T follicular helper cell (primary cell): ENCODE measurements at regions not wholly inside any gene's neighbourhood (a gene's known extent, or its start where the extent isn't known, plus 50 kb on each side); places are given as distances from the start of the nearest gene placed in this dataset.
"Not testable (repeated sequence)": the region's sequence is repeated elsewhere in the genome, so short reads cannot be mapped to it uniquely, and the experiment has no call there.

ENCODE experiments used
- DNase-seq: peaks from one replicate; pipeline ENCODE4 v3.0.0-alpha.2; 2020; ENCODE audit warnings: low read depth

DNA sequence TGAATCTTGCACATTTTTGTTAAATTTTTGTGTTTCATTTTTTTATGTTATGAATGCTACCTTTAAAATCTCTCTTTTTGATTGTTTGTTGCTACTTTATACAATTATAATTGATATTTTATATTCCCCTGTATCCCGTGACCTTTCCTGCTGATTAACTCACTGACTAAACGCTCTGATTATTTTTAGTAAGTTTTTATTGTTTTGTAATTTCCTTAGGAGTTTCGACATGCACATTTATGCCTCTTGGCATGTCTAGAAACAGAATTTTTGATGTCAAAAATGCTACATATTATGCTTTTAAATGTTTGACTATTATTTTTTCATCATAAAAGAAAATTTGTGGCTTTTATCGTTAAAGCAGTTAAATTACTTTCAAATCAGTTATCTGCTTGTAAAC lies 1131.6 kb upstream of the TMEFF2 start:
- DNase-seq: no peak

DNA sequence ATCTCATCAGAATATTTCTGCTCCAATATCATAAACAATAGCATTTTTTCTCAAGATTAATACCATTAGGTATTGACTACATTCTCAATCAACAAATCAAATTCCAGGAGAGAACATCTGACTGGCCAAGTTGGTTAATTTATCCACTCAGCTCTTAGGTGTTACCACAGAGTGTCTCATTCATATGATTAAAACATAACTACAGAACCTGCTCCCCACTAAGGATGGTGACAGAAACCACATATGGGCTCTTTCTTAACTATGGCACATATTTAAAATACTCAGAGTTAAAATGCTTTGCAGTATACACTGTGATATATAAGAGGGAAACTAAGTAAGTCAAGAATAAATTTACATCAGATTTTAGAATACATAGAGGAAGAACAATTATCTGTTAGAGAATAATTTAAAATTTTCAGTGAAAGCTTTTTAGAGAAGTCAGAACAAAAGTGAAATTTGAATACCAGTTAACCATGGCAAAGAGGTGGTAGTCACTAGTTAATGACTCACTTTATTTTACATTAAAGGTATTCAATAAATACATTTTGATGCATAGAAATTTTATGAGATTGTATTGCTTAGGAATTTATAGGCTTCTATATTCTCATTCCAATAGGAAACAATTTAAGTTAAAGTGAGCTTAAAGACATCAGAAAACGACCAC lies 1120.8 kb upstream of the TMEFF2 start:
- no peak for DNase-seq

DNA sequence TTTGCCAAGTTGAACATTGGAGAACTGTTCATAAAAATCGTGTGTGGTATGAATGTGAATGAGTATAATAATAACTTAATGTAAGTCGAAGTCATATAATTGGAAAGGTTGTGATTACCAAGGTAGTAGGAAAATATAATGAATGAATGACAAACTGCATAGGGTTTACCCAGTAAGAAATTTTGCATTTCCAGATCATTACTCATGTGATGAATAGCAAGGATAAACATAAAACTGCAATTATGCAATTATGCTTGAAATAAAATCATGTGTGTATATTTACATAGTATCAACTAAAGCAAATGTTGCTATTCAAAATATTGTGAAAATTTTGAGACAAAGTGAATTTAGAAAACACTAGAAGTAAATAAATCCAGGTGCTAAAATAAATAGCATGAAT lies 1108.7 kb upstream of the TMEFF2 start:
- no peak for DNase-seq

DNA sequence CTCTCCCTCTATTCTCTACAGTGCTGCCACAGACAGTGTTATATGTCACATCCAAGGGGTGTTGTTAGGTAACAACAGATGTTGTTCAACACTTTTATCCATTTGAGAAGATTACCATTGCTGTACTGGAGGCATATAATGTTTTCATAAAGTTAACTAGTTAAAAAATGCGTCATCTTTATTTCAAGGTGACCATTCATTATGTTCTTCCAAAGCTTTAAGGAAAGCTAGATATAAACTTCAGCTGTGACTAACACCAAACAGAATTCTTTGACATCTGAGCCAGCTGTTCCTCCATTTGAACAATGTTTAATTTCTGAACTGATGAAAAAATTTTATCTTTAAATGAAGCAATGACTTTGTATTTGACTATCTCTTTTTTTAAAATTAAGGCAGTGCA lies 1099.6 kb upstream of the TMEFF2 start:
- DNase-seq: no peak

DNA sequence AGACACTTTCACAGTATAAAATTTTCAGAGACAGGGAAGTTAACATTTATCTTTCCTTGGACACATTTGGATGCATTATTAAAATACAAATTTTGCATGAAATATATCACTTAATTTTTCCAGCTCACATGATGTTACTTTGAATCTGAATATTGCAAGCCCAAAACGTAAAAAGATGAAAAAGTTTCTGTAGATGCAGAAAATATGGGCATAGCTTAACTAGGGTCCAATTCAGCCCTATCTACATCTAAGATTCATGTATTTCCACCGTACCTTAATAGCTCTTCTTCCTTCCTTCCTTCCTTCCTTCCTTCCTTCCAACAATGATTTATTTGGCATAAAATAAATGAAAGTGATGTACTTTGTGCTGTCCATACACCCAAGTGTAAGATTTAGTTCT lies 1084.6 kb upstream of the TMEFF2 start:
- no peak for DNase-seq

DNA sequence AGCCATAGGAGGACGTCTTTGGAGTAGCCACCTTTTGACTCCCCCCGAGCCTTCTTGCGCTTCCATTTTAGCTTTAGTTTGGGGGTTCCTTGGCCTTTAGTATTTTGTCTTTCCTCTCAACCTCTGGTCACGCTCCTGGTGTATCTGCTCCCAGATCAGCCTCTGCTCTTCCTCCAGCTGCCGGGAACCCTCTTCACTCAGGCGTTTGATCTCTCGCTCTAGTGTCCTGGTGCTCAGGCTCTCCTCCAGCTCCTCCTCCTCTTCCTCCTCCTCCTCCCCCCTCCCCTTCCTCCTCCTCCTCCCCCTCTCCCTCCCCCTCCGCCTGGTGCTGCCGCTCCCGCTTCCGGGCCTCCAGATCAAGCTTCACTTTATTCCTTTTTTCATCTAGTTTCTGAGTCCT lies 1082.3 kb upstream of the TMEFF2 start:
- DNase-seq: no peak

DNA sequence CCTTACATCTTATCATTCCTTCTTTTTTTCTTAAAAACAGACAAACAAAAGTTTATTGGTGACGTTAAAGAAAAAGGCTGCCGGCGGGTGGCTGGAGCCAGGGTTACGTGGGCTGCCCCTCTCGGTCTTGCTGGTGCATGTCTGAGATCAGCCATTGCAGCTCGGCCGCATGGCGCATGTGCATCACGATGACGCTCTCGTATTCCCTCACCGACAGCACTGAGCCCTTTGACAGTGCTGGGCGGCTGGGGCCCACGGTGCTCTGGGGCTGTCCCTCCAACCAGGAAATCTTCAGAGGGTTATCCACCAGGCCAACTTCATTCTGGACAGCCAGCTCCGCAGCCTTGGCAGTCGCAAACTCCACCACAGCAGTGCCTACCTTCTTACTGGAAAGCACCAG lies 1081.8 kb upstream of the TMEFF2 start:
- DNase-seq: no peak

DNA sequence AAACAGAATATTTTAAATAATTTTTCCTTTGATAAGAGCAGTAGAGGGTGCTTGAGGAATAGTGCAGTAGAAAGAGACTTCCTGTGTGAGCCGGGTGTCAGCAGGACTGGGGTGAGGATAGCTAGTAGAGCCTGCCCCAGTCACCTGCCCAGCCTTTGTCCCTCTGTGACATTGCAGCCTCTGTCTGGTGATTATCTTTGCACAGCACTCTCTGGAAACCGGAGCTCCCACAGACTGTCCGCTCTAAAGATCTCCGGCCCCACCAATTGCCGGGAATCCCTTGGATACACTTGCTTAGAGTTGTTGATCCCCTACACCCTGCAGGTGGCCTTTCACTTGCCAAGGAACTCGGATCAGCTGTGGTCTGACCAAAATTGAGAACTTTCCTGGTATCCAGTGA lies 1081.3 kb upstream of the TMEFF2 start:
- no peak for DNase-seq

DNA sequence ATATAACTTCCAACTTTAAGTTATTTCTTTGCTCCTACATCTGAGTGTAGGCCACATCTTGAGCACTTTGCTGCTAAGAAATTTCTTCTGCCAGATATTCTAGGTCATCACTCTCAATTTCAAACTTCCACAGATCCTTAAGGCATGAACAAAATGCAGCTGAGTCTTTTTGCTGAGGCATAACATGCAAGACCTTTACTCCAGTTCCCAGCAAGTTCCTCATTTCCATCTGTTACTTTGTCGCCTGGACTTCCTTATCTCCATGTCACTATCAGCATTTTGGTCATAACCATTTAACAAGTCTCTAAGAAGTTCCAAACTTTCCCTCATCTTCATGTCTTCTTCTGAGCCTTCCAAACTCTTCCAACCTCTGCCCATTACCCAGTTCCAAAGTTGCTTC lies 1077.3 kb upstream of the TMEFF2 start:
- no peak for DNase-seq

DNA sequence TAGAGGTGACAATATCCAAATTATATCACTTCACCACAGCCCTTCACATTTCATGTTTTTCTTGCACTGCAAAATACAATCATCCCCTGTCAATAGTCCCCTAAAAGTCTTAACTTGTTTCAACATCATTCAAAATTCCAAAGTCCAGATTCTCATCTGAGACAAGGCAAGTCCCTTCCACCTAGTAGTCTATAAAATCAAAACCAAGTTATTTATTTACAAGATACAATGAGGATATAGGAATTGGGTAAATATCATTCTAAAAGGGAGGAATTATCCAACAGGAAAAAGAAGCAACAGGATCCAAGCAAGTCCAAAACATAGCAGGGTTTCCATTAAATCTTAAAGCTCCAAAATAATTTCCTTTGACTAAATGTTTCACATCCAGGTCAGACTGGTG lies 1076.1 kb upstream of the TMEFF2 start:
- no peak for DNase-seq

DNA sequence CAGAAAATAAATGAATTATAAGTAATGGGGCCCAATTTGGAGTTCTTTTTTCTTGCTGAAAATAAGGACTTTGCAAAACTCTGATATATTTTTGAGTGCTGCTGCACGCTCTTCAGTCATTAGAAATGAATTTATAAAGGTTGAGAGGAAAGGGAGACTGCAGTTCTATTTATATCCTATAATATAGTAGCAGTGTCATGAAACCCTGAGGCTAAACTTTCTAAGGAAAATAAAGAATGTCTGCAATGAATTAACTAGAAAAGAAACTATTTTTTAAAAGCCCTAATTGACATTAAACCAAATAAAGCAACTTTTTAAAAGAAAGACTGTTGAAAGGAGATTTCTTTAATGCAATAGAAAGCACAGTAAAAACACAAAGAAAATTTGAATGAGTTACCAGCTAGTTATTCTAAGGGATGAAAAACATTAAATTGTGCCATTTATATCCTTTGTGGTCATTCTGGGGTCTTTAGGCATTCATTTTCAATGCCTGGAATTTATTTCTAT lies 1072.8 kb upstream of the TMEFF2 start:
- DNase-seq: no peak

DNA sequence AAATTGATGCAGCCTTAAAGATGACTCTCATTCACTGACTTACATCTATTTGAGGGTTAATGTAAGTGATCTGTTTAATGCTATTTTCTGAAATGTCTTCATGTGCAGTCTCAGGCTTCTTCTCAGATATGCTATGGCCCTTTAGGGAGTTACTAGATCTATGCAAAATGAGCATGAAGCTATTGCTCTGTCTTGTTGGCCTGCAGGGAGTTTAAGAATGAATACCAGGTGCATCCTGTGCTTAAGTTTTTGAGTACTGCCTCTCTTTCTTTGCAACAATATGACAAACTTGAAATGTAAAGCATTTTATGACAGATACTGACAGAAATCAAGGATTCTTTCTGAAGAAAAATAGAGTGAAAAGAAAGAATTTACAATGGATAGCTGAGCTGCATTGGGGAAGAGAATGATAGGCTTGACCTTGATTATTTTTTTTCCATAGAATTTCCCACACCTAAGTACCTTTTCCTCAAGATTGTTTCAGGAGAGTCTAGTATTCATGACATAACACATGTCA lies 1058.3 kb upstream of the TMEFF2 start:
- no peak for DNase-seq

DNA sequence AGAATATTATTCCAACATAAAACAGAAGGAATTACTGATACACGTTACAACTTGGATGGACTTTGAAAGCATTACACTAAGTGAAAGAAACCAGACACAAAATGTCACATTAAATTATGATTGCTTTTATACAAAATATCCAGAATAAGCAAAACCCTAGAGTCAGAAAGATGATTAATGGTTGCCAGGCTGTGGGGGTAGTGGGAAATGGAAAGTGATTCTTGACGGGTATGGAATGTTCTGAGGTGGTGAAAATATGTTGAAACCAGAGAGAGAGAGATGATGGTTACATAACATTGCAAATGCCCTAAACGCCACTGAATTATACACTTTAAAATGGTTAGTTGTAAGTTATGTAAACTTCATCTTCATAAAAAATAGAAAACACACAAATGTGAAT lies 1057.2 kb upstream of the TMEFF2 start:
- no peak for DNase-seq

DNA sequence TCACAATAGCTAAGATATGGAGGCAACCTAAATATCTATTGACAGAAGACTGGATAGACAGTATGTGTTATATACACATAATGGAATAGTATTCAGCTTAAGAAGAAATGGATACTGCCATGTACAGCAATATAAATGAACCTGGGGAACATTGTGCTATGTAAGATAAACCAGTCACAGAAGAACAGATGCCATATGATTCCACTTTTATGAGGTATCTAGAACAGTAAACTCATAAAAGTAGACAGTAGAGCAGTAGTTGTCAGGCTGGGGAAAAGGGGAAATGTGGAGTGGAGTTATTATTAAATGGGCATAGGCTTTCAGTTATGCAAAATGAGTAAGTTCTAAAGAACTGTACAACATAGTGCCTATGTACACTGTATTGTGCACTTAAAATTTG lies 1055.7 kb upstream of the TMEFF2 start:
- no peak for DNase-seq

DNA sequence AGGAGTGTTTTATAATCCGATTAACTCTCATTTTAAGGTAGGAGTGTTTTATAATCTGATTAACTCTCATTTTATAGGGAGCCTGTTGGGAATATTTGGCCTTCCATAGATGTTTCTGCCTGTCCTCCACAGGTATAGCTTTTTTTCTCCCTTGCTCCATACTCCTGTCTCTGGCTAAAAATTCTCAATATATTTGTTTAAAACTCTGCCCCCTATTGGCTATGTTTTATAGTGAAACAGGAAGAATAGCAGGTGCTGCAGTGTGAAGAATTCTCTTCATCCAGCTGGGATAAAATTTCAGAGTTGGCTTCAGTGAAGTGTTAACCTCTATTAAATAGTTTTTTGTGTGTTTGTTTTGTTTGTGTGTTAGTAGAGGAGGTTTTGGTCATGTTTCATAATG lies 1046.0 kb upstream of the TMEFF2 start:
- DNase-seq: no peak

DNA sequence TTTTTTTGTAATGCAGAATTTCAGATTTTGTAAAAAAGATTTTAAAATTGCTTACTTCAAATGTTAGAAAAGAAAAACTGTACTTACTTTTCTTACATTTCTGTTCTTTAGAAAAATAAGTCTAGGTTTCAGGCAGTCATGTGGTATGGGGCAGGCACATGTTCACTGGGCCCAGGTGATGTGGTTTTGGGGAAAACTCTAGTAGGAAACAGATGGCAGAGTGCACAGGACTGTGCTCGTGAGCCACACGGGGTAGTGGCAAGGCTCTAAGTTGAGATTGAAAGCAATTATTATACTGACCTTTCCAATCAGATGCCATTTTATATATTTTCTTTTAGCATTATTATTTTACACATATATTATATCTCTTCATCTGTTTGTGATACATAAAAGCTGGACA lies 1036.9 kb upstream of the TMEFF2 start:
- no peak for DNase-seq

DNA sequence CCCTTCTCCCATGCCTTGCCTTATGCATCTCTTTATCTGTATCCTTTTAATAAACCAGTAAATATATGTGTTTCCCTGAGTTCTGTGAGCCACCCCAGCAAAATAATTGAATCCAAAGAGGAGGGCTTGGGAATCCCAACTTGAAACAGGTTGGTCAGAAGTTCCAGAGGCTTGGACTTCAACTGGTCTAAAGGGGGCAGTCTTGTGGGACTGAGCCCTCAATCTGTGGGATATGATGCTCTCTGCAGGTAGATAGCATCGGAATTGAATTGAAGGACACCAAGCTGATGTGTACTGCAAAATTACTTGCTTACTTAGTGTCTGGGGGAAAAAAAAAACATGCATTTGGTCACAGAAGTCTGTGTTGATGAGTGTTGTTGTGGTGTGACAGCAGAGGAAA lies 1033.5 kb upstream of the TMEFF2 start:
- DNase-seq: no peak

DNA sequence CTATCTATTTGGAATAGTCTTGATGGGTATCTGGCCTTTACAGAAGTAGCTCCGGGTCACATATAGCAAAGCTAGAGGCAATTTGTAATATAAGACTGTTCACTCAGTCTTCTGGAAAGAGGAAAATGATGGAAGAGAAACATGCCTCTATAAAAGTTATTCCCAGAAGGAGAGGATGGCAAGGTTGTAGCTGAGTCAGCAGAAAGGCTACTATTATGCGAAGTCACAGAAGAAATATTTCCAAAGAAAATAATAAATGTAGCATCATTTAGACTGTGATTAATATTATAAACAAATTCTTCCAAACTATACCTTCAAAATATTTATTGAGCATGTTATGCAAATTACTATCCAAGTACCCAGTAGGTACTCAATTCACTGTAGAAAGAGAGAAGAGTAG lies 1027.7 kb upstream of the TMEFF2 start:
- DNase-seq: no peak

DNA sequence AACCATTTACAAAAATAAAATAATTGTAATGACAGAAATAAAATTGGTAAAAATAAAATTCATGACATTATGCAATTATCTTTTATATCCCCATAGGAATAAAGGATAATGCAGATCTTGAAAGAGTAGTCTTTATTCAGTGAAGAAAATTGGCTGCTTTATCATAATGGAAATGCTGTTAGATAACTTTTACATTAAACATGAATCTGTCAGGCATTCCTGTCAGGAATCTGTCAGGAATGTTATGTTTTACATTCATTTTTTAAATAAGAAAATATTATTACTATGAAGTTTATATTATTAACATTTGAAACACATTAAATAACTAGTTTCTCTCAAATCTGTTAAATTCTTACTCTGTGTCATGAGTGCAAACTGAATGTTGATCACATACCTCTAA lies 1024.7 kb upstream of the TMEFF2 start:
- DNase-seq: no peak

DNA sequence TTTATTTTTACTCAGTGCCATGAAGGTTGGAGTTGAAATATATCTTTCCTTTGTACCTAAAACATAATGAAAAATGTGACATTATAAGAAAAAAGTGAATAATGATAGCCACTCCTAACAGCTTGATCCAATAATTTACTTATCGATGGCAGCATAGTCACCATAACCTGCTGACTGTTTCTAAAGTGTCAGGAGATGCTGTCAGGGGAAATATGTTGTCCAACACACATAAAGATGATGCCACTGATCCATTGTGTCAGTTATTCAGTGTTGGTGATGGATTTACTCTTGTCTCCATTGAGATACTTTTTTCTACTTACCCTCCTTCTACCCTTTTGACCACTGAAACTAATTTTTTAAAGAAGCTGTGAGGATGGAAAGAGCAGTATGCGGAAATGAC lies 1006.9 kb upstream of the TMEFF2 start:
- no peak for DNase-seq

DNA sequence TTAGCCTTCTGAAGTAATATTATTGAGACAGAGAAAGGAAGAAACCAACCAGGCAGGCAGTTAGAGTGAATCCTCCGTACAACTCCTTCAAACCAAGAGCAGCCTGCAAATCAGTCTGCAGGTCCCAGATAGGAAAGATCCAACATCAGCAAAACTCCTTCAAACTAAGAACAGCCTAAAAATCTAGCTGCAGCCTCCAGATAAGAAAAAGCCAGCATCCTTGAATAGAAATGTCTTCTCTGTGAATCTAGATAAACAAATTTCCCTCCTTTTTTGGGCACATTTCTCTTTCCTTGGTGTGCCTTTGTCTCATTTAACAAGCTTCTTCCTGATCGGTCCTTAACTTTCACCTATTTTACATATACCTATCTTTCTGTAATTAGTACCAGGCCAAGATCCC lies 1004.6 kb upstream of the TMEFF2 start:
- DNase-seq: no peak

DNA sequence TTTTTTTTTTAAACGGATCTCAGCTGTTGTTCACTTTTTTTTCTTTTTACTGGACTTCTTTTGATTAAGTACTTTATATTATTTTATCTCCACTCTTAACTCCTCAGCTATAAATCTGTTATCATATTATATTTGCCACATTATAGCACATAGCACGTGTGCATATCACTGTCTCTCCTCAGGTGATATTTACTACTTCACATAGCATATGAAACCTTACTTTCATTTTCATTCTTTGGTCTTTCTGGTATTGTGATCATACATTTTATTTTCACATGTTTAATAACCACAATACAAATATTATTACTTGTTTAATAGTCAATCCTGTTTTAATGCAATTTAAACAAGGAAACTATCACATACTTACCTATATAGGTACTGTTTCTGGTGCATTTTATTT lies 993.1 kb upstream of the TMEFF2 start:
- no peak for DNase-seq

DNA sequence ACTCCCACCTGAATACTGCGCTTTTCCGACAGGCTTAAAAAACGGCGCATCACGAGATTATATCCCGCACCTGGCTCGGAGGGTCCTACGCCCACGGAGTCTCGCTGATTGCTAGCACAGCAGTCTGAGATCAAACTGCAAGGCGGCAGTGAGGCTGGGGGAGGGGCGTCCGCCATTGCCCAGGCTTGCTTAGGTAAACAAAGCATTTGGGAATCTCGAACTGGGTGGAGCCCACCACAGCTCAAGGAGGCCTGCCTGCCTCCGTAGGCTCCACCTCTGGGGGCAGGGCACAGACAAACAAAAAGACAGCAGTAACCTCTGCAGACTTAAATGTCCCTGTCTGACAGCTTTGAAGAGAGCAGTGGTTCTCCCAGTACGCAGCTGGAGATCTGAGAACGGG lies 976.2 kb upstream of the TMEFF2 start:
- not testable (repeated sequence) for DNase-seq

DNA sequence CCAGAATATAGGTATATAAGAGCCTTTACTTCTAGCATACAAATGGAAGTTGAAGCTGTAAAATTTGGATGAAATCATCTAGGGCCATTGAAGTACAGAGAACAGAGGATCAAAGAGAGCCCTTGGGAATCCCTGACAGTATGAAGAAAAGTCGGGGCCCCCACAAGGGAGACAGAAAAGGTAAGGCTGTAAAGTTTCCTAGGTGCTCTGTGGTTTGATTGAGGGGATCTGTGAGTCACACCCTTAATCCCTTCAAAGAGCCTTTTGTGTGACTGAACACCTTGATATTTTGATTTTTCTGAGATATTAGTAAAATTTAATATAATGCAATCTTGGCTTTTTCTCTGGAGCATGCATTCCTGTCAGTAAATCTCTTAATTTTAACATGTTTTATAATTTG lies 961.7 kb upstream of the TMEFF2 start:
- DNase-seq: no peak
